ENCODE measurements at regions not wholly inside any gene's neighbourhood (a gene's known extent, or its start where the extent isn't known, plus 50 kb on each side); places are given as distances from the start of the nearest gene placed in this dataset.

DNA sequence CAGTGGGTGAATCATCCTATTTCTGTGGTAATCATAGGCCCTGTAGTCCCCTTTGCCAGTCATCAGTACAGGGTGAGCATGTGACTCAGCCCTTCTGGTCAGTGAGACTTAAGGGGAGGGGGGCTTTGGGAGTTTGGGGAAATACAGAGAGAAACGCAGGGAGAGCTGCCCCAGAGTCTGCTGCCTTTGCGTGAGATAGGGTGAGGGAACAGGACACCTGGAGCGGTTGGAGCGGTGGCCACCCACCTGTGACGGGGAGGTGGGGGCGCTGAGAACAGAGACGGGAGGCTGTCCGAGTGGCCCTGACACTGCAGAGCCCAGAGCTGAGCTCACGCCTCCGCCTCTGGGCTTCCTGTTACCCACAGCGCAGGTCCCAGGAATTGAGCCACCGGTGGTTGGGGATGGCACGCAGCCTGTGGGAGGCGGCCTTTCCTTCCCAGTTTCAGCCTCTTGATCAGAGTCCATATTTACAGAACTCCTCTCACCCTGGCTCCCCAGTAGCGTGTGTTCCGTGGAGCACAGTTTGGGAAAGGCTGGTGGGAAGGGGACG, 92.0 kb upstream of the ERCC6L2 start (continued):
- TF ChIP-seq, protein P1, sequence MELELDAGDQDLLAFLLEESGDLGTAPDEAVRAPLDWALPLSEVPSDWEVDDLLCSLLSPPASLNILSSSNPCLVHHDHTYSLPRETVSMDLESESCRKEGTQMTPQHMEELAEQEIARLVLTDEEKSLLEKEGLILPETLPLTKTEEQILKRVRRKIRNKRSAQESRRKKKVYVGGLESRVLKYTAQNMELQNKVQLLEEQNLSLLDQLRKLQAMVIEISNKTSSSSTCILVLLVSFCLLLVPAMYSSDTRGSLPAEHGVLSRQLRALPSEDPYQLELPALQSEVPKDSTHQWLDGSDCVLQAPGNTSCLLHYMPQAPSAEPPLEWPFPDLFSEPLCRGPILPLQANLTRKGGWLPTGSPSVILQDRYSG (tag; conservative IDR thresholded peaks at IDR 0.05; ENCODE audit: low read depth), result no peak
- TF ChIP-seq, protein P2, sequence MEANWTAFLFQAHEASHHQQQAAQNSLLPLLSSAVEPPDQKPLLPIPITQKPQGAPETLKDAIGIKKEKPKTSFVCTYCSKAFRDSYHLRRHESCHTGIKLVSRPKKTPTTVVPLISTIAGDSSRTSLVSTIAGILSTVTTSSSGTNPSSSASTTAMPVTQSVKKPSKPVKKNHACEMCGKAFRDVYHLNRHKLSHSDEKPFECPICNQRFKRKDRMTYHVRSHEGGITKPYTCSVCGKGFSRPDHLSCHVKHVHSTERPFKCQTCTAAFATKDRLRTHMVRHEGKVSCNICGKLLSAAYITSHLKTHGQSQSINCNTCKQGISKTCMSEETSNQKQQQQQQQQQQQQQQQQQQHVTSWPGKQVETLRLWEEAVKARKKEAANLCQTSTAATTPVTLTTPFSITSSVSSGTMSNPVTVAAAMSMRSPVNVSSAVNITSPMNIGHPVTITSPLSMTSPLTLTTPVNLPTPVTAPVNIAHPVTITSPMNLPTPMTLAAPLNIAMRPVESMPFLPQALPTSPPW (CRISPR knock-in tag; IDR thresholded peaks at IDR 0.05), result peak; percentile 52
- TF ChIP-seq BCL6 (CRISPR knock-in tag; IDR thresholded peaks at IDR 0.05) (no peak), HDAC6 (IDR thresholded peaks at IDR 0.05; ENCODE audit: low read depth, low read length) (no peak), YBX1 (IDR thresholded peaks at IDR 0.05) (no peak), DACH1 (IDR thresholded peaks at IDR 0.05; ENCODE audit: partially characterized antibody) (no peak), RAD21 (CRISPR knock-in tag; conservative IDR thresholded peaks at IDR 0.05 in 1 of 2, IDR thresholded peaks at IDR 0.05 in 1 of 2) (peak in 1 of 2 experiments; percentile 30; a peak in 2 of 4 replicates), ZNF644 (tag; IDR thresholded peaks at IDR 0.05; ENCODE audit: low read depth) (no peak), MEF2A (IDR thresholded peaks at IDR 0.05; ENCODE audit: control insufficient read depth, low read depth, low read length) (no peak)
- TF ChIP-seq, protein P3, sequence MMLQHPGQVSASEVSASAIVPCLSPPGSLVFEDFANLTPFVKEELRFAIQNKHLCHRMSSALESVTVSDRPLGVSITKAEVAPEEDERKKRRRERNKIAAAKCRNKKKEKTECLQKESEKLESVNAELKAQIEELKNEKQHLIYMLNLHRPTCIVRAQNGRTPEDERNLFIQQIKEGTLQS (IDR thresholded peaks at IDR 0.05), result peak; percentile 29
- TF ChIP-seq, protein P3 (CRISPR knock-in tag; conservative IDR thresholded peaks at IDR 0.05), result no peak
- TF ChIP-seq, protein P4, sequence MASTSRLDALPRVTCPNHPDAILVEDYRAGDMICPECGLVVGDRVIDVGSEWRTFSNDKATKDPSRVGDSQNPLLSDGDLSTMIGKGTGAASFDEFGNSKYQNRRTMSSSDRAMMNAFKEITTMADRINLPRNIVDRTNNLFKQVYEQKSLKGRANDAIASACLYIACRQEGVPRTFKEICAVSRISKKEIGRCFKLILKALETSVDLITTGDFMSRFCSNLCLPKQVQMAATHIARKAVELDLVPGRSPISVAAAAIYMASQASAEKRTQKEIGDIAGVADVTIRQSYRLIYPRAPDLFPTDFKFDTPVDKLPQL (IDR thresholded peaks at IDR 0.05; ENCODE audit: extremely low read depth, insufficient read length), result no peak
- TF ChIP-seq, protein P5, sequence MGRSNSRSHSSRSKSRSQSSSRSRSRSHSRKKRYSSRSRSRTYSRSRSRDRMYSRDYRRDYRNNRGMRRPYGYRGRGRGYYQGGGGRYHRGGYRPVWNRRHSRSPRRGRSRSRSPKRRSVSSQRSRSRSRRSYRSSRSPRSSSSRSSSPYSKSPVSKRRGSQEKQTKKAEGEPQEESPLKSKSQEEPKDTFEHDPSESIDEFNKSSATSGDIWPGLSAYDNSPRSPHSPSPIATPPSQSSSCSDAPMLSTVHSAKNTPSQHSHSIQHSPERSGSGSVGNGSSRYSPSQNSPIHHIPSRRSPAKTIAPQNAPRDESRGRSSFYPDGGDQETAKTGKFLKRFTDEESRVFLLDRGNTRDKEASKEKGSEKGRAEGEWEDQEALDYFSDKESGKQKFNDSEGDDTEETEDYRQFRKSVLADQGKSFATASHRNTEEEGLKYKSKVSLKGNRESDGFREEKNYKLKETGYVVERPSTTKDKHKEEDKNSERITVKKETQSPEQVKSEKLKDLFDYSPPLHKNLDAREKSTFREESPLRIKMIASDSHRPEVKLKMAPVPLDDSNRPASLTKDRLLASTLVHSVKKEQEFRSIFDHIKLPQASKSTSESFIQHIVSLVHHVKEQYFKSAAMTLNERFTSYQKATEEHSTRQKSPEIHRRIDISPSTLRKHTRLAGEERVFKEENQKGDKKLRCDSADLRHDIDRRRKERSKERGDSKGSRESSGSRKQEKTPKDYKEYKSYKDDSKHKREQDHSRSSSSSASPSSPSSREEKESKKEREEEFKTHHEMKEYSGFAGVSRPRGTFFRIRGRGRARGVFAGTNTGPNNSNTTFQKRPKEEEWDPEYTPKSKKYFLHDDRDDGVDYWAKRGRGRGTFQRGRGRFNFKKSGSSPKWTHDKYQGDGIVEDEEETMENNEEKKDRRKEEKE (IDR thresholded peaks at IDR 0.05; ENCODE audit: borderline replicate concordance in 1 of 2, control insufficient read depth in 1 of 2, low read depth in 2 of 2, low read length in 1 of 2), result no peak
- TF ChIP-seq, protein P6, sequence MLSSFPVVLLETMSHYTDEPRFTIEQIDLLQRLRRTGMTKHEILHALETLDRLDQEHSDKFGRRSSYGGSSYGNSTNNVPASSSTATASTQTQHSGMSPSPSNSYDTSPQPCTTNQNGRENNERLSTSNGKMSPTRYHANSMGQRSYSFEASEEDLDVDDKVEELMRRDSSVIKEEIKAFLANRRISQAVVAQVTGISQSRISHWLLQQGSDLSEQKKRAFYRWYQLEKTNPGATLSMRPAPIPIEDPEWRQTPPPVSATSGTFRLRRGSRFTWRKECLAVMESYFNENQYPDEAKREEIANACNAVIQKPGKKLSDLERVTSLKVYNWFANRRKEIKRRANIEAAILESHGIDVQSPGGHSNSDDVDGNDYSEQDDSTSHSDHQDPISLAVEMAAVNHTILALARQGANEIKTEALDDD (IDR thresholded peaks at IDR 0.05), result no peak
- TF ChIP-seq, protein P7, sequence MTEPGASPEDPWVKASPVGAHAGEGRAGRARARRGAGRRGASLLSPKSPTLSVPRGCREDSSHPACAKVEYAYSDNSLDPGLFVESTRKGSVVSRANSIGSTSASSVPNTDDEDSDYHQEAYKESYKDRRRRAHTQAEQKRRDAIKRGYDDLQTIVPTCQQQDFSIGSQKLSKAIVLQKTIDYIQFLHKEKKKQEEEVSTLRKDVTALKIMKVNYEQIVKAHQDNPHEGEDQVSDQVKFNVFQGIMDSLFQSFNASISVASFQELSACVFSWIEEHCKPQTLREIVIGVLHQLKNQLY (CRISPR knock-in tag; conservative IDR thresholded peaks at IDR 0.05), result no peak
- TF ChIP-seq, protein P8, sequence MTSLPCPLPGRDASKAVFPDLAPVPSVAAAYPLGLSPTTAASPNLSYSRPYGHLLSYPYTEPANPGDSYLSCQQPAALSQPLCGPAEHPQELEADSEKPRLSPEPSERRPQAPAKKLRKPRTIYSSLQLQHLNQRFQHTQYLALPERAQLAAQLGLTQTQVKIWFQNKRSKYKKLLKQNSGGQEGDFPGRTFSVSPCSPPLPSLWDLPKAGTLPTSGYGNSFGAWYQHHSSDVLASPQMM (CRISPR knock-in tag; IDR thresholded peaks at IDR 0.05), result no peak

Measured in K562 (cell line).